LNCAP (cell line): ENCODE measurements at regions not wholly inside any gene's neighbourhood (a gene's known extent, or its start where the extent isn't known, plus 50 kb on each side); places are given as distances from the start of the nearest gene placed in this dataset.

Source experiments
- TF ChIP-seq, protein P1 (sequence below): fragments of 450-650 bp; IDR thresholded peaks from 2 replicates; pipeline ENCODE4 v1.5.1; 2017; ENCODE audit warnings: mild to moderate bottlenecking

DNA sequence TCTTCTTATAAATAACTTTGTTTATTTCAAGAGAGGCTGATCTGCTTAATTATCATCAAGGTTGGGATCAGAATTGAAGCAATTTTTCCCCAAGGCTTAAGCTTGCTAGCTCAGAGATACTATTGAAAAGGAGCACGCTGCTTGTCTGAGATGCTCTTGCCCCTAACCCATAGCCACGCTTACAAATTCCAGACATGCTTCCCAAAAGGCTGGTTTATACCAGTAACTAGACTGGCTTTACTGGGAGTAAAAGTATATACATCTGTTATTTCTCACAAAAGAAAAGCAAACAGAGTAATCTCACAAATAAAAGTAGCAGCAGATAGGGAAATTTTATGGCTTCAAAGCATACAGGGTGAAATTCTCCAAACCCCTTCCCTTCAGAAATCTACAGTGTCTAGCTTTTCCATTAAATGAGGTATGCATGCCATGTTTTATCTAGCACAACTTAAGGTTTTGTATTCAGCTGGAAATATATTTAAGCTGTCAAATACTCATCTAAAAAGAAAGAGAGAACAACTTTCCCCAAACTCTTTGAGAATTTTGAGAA lies 163.2 kb upstream of the TRPC7 start:
- TF ChIP-seq, protein P1, sequence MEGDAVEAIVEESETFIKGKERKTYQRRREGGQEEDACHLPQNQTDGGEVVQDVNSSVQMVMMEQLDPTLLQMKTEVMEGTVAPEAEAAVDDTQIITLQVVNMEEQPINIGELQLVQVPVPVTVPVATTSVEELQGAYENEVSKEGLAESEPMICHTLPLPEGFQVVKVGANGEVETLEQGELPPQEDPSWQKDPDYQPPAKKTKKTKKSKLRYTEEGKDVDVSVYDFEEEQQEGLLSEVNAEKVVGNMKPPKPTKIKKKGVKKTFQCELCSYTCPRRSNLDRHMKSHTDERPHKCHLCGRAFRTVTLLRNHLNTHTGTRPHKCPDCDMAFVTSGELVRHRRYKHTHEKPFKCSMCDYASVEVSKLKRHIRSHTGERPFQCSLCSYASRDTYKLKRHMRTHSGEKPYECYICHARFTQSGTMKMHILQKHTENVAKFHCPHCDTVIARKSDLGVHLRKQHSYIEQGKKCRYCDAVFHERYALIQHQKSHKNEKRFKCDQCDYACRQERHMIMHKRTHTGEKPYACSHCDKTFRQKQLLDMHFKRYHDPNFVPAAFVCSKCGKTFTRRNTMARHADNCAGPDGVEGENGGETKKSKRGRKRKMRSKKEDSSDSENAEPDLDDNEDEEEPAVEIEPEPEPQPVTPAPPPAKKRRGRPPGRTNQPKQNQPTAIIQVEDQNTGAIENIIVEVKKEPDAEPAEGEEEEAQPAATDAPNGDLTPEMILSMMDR = no peak

DNA sequence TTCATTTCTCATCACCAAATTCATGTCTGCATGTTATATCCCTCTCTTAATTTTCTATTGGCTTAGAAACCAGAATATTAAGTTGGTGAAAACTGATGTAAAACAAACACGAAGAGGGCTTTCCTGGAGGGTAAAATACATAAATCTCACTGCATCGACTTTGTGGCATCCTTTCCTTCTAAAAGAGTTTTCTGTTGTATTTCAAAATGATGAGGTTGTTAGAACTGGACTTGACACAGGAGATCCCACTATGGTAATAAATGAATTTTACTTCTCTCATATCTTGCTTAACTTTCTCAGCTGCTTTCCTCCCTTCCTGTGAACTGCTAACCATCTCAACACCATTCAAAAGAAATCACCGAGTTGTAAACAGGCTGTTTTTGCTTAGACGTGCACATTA lies 162.0 kb upstream of the TRPC7 start:
- TF ChIP-seq, protein P1 = no peak

DNA sequence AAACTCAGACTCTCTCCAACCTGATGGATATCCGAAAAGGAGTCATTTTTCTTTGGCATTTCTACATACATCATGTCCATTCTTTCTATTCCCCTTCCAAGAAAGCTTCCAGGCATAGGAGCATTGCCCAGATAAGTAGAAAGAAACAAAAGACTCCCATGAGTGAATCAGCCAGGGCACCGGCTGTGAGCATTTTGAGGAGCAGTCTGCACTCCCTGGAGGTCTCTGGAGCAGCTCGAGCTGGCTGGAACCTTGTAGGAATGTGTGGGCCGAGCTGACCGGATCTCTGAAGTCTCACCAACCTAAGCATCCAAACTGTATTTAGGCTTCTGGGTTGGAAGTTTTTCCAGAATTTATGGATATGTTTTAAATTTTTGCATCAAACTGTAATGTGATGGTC lies 161.4 kb upstream of the TRPC7 start:
- TF ChIP-seq, protein P1 = no peak

DNA sequence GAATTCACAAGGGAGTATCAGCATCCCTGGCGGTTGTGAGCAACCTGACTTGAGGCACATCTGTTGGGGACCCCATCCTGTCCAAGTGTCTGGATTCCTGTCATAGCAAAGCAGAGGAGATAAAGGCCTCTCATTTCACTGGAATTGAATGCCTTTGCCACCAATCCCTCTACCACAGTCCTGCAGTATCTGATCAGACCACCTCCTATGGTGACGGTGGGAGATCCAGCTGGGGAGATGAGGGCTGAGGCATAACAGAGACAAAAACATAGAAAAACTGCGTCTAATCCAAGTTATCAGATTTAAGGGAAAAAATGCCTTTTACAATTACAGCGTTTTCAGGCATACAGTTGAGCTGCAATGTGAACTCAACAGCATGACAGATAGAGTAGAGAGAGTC lies 160.7 kb upstream of the TRPC7 start:
- TF ChIP-seq, protein P1 = no peak

DNA sequence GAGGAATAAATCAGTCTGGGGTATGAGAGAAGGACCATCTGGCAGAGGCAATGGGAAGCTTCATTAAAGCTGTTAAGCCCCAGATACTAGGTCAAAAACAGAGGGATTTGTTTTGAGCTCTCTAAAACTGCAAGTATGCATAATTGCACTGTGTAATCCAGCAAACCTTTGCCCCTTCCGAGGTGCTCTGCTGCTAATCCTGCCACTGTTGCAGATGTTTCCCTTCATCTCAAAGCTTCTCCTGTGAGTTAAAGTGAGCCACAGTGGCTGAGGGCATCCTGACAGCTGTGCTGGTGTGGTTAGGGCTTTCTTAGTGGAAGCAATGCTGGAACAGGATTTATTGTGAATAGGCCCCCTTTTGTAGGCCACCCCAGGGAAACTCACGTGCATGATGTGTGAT lies 160.3 kb upstream of the TRPC7 start:
- TF ChIP-seq, protein P1 = no peak

DNA sequence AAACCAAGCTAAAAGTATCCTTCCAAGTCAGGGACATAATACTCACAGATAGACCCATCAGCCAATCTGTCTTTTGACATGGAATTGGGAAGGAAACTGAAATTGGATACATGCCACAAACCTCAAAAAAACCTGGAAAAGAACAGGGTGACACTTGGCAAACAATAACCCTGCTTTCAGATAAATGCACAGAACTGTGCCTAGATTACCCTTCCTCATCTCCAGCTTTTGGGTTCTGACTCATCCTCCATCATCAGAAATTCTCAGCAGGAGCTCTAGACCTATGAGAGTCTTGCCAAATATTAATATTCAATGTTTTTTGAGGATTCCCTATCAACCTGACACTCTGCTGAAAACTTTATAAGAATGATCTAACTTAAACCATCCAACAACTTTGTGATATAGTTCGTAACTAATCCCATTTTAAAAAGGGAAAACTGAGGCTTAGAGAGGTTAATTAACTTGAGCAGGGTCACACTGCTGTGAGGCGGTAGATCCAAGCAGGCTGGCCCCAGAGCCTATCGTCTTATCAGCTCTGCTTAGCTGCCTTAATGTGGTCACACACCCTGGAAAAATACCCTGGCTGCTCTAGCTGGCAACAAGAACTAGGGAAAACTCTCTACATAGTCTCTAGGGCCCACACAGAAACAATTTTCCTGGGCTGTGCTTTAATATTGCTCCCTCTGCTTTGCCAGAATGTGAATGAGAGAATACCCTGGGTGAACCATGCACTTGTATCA lies 157.0 kb upstream of the TRPC7 start:
- TF ChIP-seq, protein P1 = no peak

DNA sequence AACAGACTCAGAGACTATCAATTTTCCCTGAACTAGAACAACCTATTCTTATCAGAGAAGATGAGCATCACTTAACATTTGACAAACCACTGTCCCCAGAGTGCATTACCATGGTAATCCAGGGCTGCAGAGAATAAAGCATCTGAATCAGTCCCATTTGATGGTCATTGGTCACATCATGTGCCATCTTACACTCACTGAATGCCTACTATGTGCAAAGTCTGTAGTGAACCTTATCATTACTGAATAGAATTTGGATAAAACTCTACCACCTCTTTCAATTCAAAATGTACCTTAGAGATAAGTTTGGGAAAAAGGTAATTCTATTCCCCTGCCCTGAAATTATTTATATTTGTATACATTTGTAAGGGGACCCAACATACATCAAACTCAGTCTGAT lies 156.4 kb upstream of the TRPC7 start:
- TF ChIP-seq, protein P1 = no peak
